Erythroblast (primary cell): ENCODE measurements at regions not wholly inside any gene's neighbourhood (a gene's known extent, or its start where the extent isn't known, plus 50 kb on each side); places are given as distances from the start of the nearest gene placed in this dataset.

ENCODE experiments used
- DNase-seq, 2 experiments: peaks; one replicate each; lab custom pipeline; 2025; lab: John Stamatoyannopoulos, UW
- GATA1 ChIP-seq: IDR thresholded peaks from 2 replicates; pipeline ENCODE4 v1.6.1; 2011; ENCODE audit warnings: low read depth, mild to moderate bottlenecking, control low read depth, low read length, moderate library complexity
- POLR2A ChIP-seq: IDR thresholded peaks from 2 replicates; pipeline ENCODE4 v1.6.1; 2011; ENCODE audit warnings: mild to moderate bottlenecking, low read length

DNA sequence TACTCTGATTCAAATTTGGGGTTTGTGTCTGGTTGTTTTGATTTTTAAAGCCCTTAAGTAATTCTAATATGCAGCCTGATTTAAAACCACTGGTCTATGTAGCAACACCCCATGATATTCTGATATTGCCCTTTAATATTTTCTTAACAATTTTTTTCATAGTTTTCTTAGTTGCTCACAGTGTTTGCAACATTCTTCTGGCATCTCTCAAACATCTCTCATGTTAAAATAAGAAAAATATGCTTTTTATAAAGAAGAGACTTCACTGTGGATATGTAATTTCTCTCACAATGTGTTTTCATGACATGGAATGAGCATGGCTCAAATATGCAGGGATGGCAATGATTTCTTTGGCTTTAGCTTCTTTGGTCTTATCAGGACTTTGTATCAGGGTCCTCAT is 183.7 kb downstream of the TAF11L14 start:
- DNase-seq = no peak
- TF ChIP-seq GATA1 (no peak), POLR2A (no peak)

DNA sequence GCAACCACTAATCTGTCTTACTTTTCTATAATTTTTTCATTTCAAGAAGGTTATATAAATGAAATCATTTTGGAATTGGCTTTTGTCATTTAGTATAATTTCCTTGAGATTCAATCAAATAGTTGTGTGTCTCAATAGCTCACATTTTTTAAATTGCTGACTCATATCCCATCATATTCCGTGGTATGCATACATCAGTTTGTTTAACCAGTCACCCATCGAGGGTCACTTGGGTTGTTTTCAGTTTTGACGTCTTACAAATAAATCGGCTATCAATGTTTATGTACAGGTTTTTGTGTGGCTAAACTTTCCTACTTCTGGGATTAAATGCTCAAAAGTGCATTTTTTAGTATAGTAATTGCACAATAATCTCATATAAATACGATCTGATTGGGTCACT is 185.5 kb downstream of the TAF11L14 start:
- TF ChIP-seq GATA1 (no peak), POLR2A (no peak)
- DNase-seq = no peak

- TF ChIP-seq GATA1 (no peak), POLR2A (no peak)
- no peak for DNase-seq
These were observed 194.4 kb downstream of the TAF11L14 start for GRCh38 chr5:17828681-17829080.

- no peak for DNase-seq
- TF ChIP-seq GATA1 (no peak), POLR2A (no peak)
These were observed 195.2 kb downstream of the TAF11L14 start for GRCh38 chr5:17829456-17829855.

- DNase-seq = no peak
- TF ChIP-seq POLR2A (no peak), GATA1 (no peak)
These were observed 197.0 kb downstream of the TAF11L14 start for GRCh38 chr5:17831279-17831678.

DNA sequence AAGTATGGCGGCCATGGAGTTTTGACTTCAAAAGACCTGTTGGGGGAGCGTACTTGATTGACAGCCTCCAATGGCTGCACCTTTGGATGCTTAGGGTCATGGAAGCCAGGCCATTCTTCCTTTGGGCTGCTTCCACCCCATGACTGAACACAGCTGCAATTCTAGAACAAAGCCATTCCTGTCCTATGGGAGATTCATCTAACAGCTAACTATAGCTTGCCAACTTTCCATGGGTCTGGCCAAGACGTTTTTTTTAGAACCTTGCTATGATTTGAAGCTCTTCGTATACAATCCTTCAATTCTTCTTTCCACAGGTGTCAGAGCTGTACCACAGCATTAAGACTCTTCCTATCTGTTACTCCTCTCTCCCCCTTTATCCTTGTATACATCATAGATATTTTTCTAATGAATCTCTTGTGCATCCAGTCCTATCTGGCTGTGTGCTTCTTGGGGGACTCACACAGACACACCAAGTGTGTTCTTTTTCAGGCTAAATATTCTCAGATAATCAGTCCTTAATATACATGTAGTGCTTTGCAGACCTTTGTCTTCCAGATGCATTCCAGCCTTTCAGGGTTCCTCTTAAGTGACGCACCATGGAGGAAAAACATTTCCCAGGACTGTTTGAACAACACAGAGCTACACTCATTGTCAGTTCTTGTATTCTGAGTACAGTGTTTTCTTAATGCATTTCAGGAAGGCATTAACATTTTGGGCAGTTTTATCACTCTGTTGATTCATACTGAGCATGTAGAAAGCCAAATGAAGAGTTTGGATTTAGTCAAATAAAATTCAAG is 198.9 kb downstream of the TAF11L14 start:
- DNase-seq = no peak
- TF ChIP-seq GATA1 = no peak
- no peak for TF ChIP-seq POLR2A

- no peak for TF ChIP-seq GATA1
- no peak for TF ChIP-seq POLR2A
- DNase-seq = no peak
These were observed 203.5 kb downstream of the TAF11L14 start for GRCh38 chr5:17837757-17838156.

GRCh38 chr5:17838469-17838868 is 204.2 kb downstream of the TAF11L14 start:
- TF ChIP-seq GATA1 (no peak), POLR2A (no peak)
- DNase-seq = no peak

GRCh38 chr5:17839848-17840247 is 205.6 kb downstream of the TAF11L14 start:
- no peak for TF ChIP-seq POLR2A
- TF ChIP-seq GATA1 = no peak
- DNase-seq = no peak

GRCh38 chr5:17846496-17846895 is 212.2 kb downstream of the TAF11L14 start:
- DNase-seq = no peak
- TF ChIP-seq POLR2A (no peak), GATA1 (no peak)

GRCh38 chr5:17847286-17847685 is 213.0 kb downstream of the TAF11L14 start:
- no peak for TF ChIP-seq POLR2A
- TF ChIP-seq GATA1 = no peak
- DNase-seq = no peak

GRCh38 chr5:17852111-17852510 is 217.9 kb downstream of the TAF11L14 start:
- no peak for TF ChIP-seq POLR2A
- TF ChIP-seq GATA1 = no peak
- DNase-seq = no peak

GRCh38 chr5:17852740-17853139 is 218.5 kb downstream of the TAF11L14 start:
- no peak for TF ChIP-seq GATA1
- no peak for DNase-seq

DNA sequence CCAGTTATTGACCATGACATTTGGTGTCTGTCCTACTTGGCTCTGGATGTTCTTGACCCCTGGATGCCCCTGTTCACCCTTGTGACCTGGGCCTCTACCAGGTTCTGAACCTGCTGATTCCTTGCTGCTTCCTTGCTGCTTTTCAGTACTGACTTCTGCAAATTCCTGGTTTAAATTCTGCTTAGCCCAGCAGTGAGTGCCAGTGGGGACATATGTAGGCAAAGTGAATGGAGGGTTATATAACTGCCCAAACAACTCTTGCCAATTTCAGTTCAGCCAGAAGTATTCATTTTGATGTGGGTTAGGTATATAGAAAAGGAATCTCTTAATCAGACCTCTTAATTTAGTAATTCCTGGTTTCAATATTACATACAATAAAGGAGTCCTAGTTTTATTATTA is 220.6 kb downstream of the TAF11L14 start:
- DNase-seq = no peak
- TF ChIP-seq POLR2A (no peak), GATA1 (no peak)
